Lower lobe of right lung (tissue), 2 donors: ENCODE measurements at regions not wholly inside any gene's neighbourhood (a gene's known extent, or its start where the extent isn't known, plus 50 kb on each side); places are given as distances from the start of the nearest gene placed in this dataset.
A peak's percentile ranks its signal among the peaks of the same experiment; 100 is the strongest.

ENCODE experiments used
- ATAC-seq, 2 donors: fragments of 200-7000 bp; cut with Tn5 transposase; one replicate each; pipeline ENCODE4 v1.9.1; 2020 to 2022; ENCODE audit warnings: mild to moderate bottlenecking in 2 of 2, moderate library complexity in 2 of 2
- DNase-seq: peaks from one replicate; pipeline ENCODE4 v3.0.0-alpha.2; 2020
- H3K27ac ChIP-seq: fragments of 200-600 bp; one replicate; pipeline ENCODE4 v1.8.0; 2022
- H3K27me3 ChIP-seq: fragments of 200-600 bp; one replicate; pipeline ENCODE4 v1.8.0; 2022; ENCODE audit warnings: low read depth
- H3K36me3 ChIP-seq: fragments of 200-600 bp; one replicate; pipeline ENCODE4 v1.8.0; 2022; ENCODE audit warnings: mild to moderate bottlenecking
- H3K4me1 ChIP-seq: fragments of 200-600 bp; one replicate; pipeline ENCODE4 v1.8.0; 2022
- H3K4me3 ChIP-seq: fragments of 200-600 bp; one replicate; pipeline ENCODE4 v1.8.0; 2022; ENCODE audit warnings: mild to moderate bottlenecking
- H3K9me3 ChIP-seq: fragments of 200-600 bp; one replicate; pipeline ENCODE4 v1.8.0; 2022
- intact Hi-C: fragments of 100-400 bp; cut with DNase I; formaldehyde crosslinking; loops from one replicate; pipeline ENCODE4 v1.11.0; 2022
- TF ChIP-seq, protein P1 (sequence below): fragments of 200-600 bp; IDR thresholded peaks from one replicate; pipeline ENCODE4 v1.8.0; 2022; ENCODE audit warnings: antibody characterized with exemption, mild to moderate bottlenecking
- donor health status: DM: no; HTN: yes; CAD: no; lungs with severe emphysema.

DNA sequence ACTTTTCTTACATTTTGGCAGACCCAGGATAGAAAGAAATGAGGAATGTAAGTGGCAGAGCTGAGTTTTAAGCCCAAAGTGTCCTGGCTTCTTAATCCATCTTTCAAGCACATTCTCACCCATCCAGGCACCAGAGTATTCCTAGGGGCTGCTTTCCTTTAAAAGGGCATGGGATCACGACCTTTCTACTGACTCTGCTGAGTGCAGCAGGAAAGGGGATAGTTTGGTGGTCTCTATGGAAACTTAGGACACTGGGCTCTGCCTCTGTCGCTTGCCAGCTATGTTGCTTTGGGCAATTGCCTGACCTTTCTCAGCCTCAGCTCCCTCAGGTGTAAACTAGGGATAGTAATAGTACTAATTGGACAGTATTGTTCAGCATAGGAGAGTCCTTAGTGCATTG is 458.4 kb downstream of the PDCD6IP start:
- Histone ChIP-seq H3K27ac (no peak overlapping the region), H3K4me3 (no peak overlapping the region), H3K9me3 (no peaks in the 10 kb centered on the region), H3K4me1 (peaks cover 7% of the 10 kb centered on the region), H3K27me3 (no peaks in the 10 kb centered on the region), H3K36me3 (no peaks in the 10 kb centered on the region)
- intact Hi-C loops, result no loop called here
- TF ChIP-seq, protein P1, sequence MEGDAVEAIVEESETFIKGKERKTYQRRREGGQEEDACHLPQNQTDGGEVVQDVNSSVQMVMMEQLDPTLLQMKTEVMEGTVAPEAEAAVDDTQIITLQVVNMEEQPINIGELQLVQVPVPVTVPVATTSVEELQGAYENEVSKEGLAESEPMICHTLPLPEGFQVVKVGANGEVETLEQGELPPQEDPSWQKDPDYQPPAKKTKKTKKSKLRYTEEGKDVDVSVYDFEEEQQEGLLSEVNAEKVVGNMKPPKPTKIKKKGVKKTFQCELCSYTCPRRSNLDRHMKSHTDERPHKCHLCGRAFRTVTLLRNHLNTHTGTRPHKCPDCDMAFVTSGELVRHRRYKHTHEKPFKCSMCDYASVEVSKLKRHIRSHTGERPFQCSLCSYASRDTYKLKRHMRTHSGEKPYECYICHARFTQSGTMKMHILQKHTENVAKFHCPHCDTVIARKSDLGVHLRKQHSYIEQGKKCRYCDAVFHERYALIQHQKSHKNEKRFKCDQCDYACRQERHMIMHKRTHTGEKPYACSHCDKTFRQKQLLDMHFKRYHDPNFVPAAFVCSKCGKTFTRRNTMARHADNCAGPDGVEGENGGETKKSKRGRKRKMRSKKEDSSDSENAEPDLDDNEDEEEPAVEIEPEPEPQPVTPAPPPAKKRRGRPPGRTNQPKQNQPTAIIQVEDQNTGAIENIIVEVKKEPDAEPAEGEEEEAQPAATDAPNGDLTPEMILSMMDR, result no peak
- ATAC-seq, result no peak
- no peak for DNase-seq

DNA sequence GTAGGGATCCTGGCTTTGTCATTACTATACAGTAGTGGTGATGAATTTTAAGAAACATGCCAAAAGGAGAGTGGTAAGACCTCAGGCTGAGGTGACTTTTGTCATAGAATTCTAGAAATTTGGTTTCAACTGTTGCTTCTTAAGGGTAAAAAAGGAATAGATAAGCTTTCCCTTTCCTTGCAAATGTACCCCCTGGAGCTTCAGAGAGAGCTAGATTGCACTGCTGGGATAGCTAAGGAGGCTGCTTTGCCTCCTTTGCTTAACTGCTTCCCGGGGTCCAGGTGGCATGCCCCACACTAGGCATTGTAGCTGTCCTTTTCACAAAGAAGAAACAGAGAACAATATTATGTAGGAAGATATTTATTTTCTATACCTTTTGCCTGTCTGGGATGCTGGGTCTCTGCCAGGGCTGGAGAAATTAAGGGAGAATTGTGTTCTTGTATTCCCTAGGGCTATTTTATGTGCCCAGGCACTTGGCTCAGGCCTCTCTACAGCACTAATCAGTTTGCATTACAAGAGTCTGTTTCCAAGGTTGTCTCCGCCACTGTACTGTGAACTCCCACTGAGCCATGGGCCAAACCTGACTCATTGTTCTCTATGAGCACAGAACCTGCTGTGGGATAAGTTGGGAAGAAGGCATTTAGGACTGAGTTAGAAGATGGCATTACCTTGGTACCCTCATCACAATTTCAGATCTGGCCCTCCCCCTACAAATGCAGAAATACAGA is 460.0 kb downstream of the PDCD6IP start:
- TF ChIP-seq, protein P1, result no peak
- Histone ChIP-seq H3K9me3 (no peaks in the 10 kb centered on the region), H3K27me3 (no peaks in the 10 kb centered on the region), H3K36me3 (no peaks in the 10 kb centered on the region), H3K27ac (no peak overlapping the region), H3K4me1 (peaks cover 14% of the 10 kb centered on the region), H3K4me3 (no peak overlapping the region)
- no peak for DNase-seq
- ATAC-seq, result no peak
- intact Hi-C loops, result no loop called here

DNA sequence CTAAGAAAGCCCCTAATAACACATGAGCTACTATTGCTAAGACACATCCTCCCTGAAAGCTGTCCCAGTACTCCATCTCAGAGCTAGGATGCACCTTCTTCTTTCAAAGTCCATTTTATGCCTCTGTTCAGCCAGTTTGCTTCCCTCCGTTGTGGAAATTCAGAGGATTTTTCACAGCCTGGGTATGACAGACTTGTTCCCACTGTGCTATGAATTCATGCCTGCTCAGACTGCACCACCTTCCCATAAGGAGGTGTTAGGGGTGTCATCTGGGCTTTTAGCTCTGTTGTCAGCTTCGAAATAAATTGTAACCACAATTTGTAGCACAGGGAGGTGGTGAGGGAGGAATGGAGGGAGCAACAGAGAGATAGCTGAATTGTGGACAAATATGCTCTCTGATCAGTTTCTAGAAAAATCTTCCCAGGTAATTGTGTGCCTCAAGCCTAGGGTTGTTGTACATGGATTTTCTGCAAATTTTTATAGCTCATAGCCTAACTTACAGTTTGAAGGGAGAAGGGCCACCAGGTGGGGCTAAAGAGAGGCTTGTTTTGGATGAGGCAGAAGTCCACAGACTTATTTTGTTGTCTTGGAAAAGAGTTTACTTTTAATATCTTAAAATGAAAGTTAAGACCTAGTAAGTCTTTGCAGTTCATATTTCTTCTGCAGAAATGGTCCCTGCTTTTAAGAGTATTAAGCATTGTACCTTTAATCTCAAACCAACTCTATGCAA is 462.0 kb downstream of the PDCD6IP start:
- H3K27me3 ChIP-seq, result no peaks in the 10 kb centered on the region
- H3K4me3 ChIP-seq, result no peak overlapping the region
- DNase-seq, result peak; percentile 52
- H3K4me1 ChIP-seq, result peaks cover 20% of the 10 kb centered on the region
- no peaks in the 10 kb centered on the region for H3K36me3 ChIP-seq
- ATAC-seq, result peak in 1 of 2 donors; percentile 66
- TF ChIP-seq, protein P1, result peak; percentile 57
- no peaks in the 10 kb centered on the region for H3K9me3 ChIP-seq
- intact Hi-C loops, result no loop called here
- H3K27ac ChIP-seq, result no peak overlapping the region

DNA sequence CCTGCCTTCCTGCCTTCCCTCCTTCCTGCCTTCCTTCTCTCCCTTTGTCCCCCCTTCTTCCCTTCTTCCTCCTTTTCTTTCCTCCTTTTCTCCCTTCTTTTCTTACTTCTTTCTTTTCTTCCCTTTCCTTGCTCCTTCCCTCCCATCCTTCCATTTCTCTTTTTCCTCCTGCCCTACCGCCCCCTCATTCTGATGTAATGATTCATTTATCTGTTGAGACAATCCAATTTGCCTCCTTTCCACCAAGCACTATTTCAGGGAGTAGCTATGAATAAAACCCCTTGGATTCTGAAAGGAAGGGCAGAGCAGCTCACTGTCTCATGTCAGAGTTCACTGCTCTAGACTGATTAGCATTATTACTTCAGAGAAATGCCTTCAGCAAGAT is 462.6 kb downstream of the PDCD6IP start:
- ATAC-seq, result no peak
- no peak overlapping the region for H3K27ac ChIP-seq

DNA sequence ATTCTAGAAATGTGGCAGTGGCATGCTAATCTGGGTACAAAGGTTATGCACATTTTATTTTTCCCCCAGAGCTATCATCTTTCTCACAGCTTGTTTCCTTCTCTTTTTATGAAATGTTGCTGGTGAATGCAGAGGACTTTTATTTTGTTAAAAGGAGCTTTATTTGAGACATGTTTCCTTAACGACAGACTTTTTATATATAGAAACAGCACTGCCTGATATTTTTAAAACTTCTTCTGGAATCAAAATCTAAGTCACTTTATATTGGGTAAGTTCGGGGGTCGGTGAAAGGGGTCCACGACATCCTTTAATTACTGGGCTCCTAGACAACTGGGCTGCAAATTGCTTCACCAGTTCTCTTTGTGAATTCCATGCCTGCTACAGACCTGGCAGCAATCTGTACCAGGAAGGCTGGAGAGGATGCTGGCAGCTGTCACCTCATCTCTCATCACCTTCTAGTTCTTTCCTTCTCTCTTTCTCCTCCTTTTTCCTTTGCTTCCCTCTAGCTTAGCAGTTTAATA is 464.7 kb downstream of the PDCD6IP start:
- ATAC-seq (no peak), DNase-seq (no peak)
- H3K27ac ChIP-seq, result no peak overlapping the region
- H3K9me3 ChIP-seq, result no peaks in the 10 kb centered on the region
- no peak overlapping the region for H3K4me3 ChIP-seq
- intact Hi-C loops, result no loop called here
- TF ChIP-seq, protein P1, result no peak
- H3K4me1 ChIP-seq, result peaks cover 20% of the 10 kb centered on the region
- no peaks in the 10 kb centered on the region for H3K36me3 ChIP-seq
- no peaks in the 10 kb centered on the region for H3K27me3 ChIP-seq

More for the DNA sequence above, 462.6 kb downstream of the PDCD6IP start:
- Histone ChIP-seq H3K36me3 (no peaks in the 10 kb centered on the region), H3K4me1 (peaks cover 20% of the 10 kb centered on the region), H3K27me3 (no peaks in the 10 kb centered on the region), H3K9me3 (no peaks in the 10 kb centered on the region), H3K4me3 (no peak overlapping the region)
- DNase-seq, result no peak
- intact Hi-C loops, result no loop called here
- TF ChIP-seq, protein P1, result no peak
